ENCODE measurements at regions not wholly inside any gene's neighbourhood (a gene's known extent, or its start where the extent isn't known, plus 50 kb on each side); places are given as distances from the start of the nearest gene placed in this dataset.

GRCh38 chr12:92573104-92573503 lies 129.7 kb upstream of the PLEKHG7 start:
- Histone ChIP-seq H3K27ac (ENCODE audit: control insufficient read depth, insufficient read depth) (no peak overlapping the region), H3K36me3 (ENCODE audit: control insufficient read depth in 2 of 2, insufficient read depth in 2 of 2, low read length in 1 of 2) (no peaks in the 10 kb centered on the region), H3K9ac (ENCODE audit: control insufficient read depth, insufficient read depth, low read length) (no peak overlapping the region), H2AFZ (ENCODE audit: control insufficient read depth, low read depth, low read length) (no peak overlapping the region), H4K20me1 (ENCODE audit: control insufficient read depth, insufficient read depth) (no peaks in the 10 kb centered on the region), H3K4me2 (ENCODE audit: control insufficient read depth, insufficient read depth) (no peak overlapping the region), H3K4me3 (no peak overlapping the region), H3K79me2 (ENCODE audit: control insufficient read depth, insufficient read depth, low read length) (no peaks in the 10 kb centered on the region; the same call in 1 of the 2 replicates), H3K4me1 (ENCODE audit: control insufficient read depth, insufficient read depth, low read length) (peaks cover 11% of the 10 kb centered on the region; the same call in 1 of the 2 replicates), H3K27me3 (replicated peaks in 1 of 2; ENCODE audit: control insufficient read depth in 2 of 2, insufficient read depth in 2 of 2, low read length in 1 of 2) (no peaks in the 10 kb centered on the region), H3K9me3 (replicated peaks; ENCODE audit: control insufficient read depth, insufficient read depth, low read length) (no peaks in the 10 kb centered on the region; the same call in 2 of the 3 replicates)
- RAD21 ChIA-PET (ENCODE audit: unreplicated experiment): interaction anchor here (1.5 to 5.2 kb wide), 8 partner anchors 28 to 1191 kb away, joined by 3 to 133 read pairs (median 31); no protein-coding TSS in a partner anchor
- POLR2A ChIA-PET: no interaction called here
- WGBS (ENCODE audit: insufficient coverage, insufficient replicate concordance, low lambda C conversion rate, missing lambda C conversion rate): 98% methylated on average over 4 of the region's 4 CpGs
- CTCF ChIA-PET: interaction anchor here (1.0 to 5.1 kb wide), 6 partner anchors 72 to 1191 kb away, joined by 4 to 61 read pairs (median 18); partner anchors contain the start of gene BTG1
- SMC1A ChIA-PET (ENCODE audit: uncharacterized antibody, unreplicated experiment): interaction anchor here (1.1 to 5.3 kb wide), 9 partner anchors 9 to 1191 kb away, joined by 3 to 51 read pairs (median 11); no protein-coding TSS in a partner anchor
- ATAC-seq (no peak), DNase-seq (ENCODE audit: low read depth, low spot score) (no peak), FAIRE-seq (no peak)
- in situ Hi-C loops (cut with MboI): loop anchor here (5.0 to 25.0 kb wide), 5 partner anchors 74 to 1186 kb away; partner anchors contain the start of gene BTG1
- no TSS peak for BruUV-seq (replicated peaks)
- TF ChIP-seq ELK1 (IDR thresholded peaks at IDR 0.05; ENCODE audit: low read depth, low read length): no peak
- TF ChIP-seq KAT2A (conservative IDR thresholded peaks at IDR 0.05; ENCODE audit: control insufficient read depth, low read depth, low read length): no peak
- TF ChIP-seq ZSCAN29 (IDR thresholded peaks at IDR 0.05): no peak
- no peak for TF ChIP-seq IRF3 (IDR thresholded peaks at IDR 0.05)
- intact Hi-C loops (cut with micrococcal nuclease; ENCODE audit: unreplicated experiment): loop anchor here (5.0 to 10.0 kb wide), 3 partner anchors 296 to 996 kb away; no protein-coding TSS in a partner anchor

Data from GM12878 (cell line).